ENCODE measurements at regions not wholly inside any gene's neighbourhood (a gene's known extent, or its start where the extent isn't known, plus 50 kb on each side); places are given as distances from the start of the nearest gene placed in this dataset.

GRCh38 chr1:209162651-209163050, 420.9 kb upstream of the CAMK1G start:
- Mint-ChIP-seq H3K27ac (no peak overlapping the region), H3K27me3 (ENCODE audit: low read depth in 3 of 3) (peaks cover 0 to 1% (median 0%) of the 10 kb centered on the region in 3 donors), H3K4me3 (no peak overlapping the region), H3K9me3 (peaks cover 0 to 6% (median 1%) of the 10 kb centered on the region in 7 donors), H3K4me1 (no peaks in the 10 kb centered on the region), H3K36me3 (no peaks in the 10 kb centered on the region)
- Histone ChIP-seq H3K27ac (ENCODE audit: low read depth in 1 of 2, low read length in 2 of 2) (no peak overlapping the region), H3K79me2 (ENCODE audit: insufficient read depth, low read length) (no peaks in the 10 kb centered on the region), H4K20me1 (ENCODE audit: insufficient read depth, low read length) (no peaks in the 10 kb centered on the region), H3K9me3 (replicated peaks in 1 of 2; ENCODE audit: control insufficient read depth in 1 of 2, insufficient read depth in 1 of 2, low read length in 2 of 2) (no peaks in the 10 kb centered on the region), H3K4me3 (replicated peaks in 1 of 3; ENCODE audit: low read depth in 2 of 3, low read length in 3 of 3) (no peak overlapping the region), H3K36me3 (replicated peaks in 1 of 2; ENCODE audit: control insufficient read depth in 1 of 2, insufficient read depth in 2 of 2, low read length in 2 of 2) (no peaks in the 10 kb centered on the region), H3K9ac (ENCODE audit: insufficient read depth, low read length, poor library complexity, severe bottlenecking) (no peak overlapping the region), H3K4me2 (replicated peaks; ENCODE audit: extremely low read depth, low read length, poor library complexity, severe bottlenecking) (no peak overlapping the region), H3K4me1 (ENCODE audit: control insufficient read depth in 1 of 2, insufficient read depth in 2 of 2, low read length in 2 of 2) (no peaks in the 10 kb centered on the region), H2AFZ (ENCODE audit: insufficient read depth, low read depth, low read length, poor library complexity, severe bottlenecking) (no peak overlapping the region), H3K27me3 (ENCODE audit: control insufficient read depth in 2 of 2, insufficient read depth in 2 of 2, low read length in 2 of 2) (no peaks in the 10 kb centered on the region)
- no peak for DNase-seq
- no peak for TF ChIP-seq CTCF (IDR thresholded peaks at IDR 0.05)
- intact Hi-C loops (cut with micrococcal nuclease) = no loop called here
- WGBS (ENCODE audit: insufficient coverage) = no CpG with 5 or more reads among the region's 3 CpGs

GRCh38 chr1:209168204-209168603, 415.3 kb upstream of the CAMK1G start:
- H3K27ac ChIP-seq (ENCODE audit: low read depth in 1 of 2, low read length in 2 of 2) = no peak overlapping the region
- no peaks in the 10 kb centered on the region for H3K36me3 ChIP-seq (replicated peaks in 1 of 2; ENCODE audit: control insufficient read depth in 1 of 2, insufficient read depth in 2 of 2, low read length in 2 of 2)
- no peak overlapping the region for H3K4me3 ChIP-seq (replicated peaks in 1 of 3; ENCODE audit: low read depth in 2 of 3, low read length in 3 of 3)
- H3K9ac ChIP-seq (ENCODE audit: insufficient read depth, low read length, poor library complexity, severe bottlenecking) = no peak overlapping the region
- Mint-ChIP-seq H3K9me3 (peaks cover 2 to 18% (median 7%) of the 10 kb centered on the region in 7 donors), H3K4me3 (no peak overlapping the region), H3K4me1 (no peaks in the 10 kb centered on the region), H3K36me3 (no peaks in the 10 kb centered on the region), H3K27me3 (ENCODE audit: low read depth in 3 of 3) (no peaks in the 10 kb centered on the region), H3K27ac (no peak overlapping the region)
- peaks cover 10% of the 10 kb centered on the region in 2 donors for H3K9me3 ChIP-seq (replicated peaks in 1 of 2; ENCODE audit: control insufficient read depth in 1 of 2, insufficient read depth in 1 of 2, low read length in 2 of 2)
- no peak overlapping the region for H3K4me2 ChIP-seq (replicated peaks; ENCODE audit: extremely low read depth, low read length, poor library complexity, severe bottlenecking)
- no peaks in the 10 kb centered on the region for H3K27me3 ChIP-seq (ENCODE audit: control insufficient read depth in 2 of 2, insufficient read depth in 2 of 2, low read length in 2 of 2)
- H4K20me1 ChIP-seq (ENCODE audit: insufficient read depth, low read length) = no peaks in the 10 kb centered on the region
- no peaks in the 10 kb centered on the region for H3K4me1 ChIP-seq (ENCODE audit: control insufficient read depth in 1 of 2, insufficient read depth in 2 of 2, low read length in 2 of 2)
- no peaks in the 10 kb centered on the region for H3K79me2 ChIP-seq (ENCODE audit: insufficient read depth, low read length)
- no peak overlapping the region for H2AFZ ChIP-seq (ENCODE audit: insufficient read depth, low read depth, low read length, poor library complexity, severe bottlenecking)
- intact Hi-C loops (cut with micrococcal nuclease) = no loop called here
- DNase-seq = no peak
- no peak for TF ChIP-seq CTCF (IDR thresholded peaks at IDR 0.05)
